ENCODE measurements at regions not wholly inside any gene's neighbourhood (a gene's known extent, or its start where the extent isn't known, plus 50 kb on each side); places are given as distances from the start of the nearest gene placed in this dataset.

GRCh38 chr1:57612833-57613232 is 189.0 kb upstream of the DAB1 start:
- Histone ChIP-seq H3K79me2 (ENCODE audit: control insufficient read depth, insufficient read depth, low read length) (no peaks in the 10 kb centered on the region), H4K20me1 (ENCODE audit: control insufficient read depth, extremely low read depth, insufficient read depth, low read length) (no peaks in the 10 kb centered on the region), H3K36me3 (ENCODE audit: control insufficient read depth, insufficient read depth, low read length) (no peaks in the 10 kb centered on the region), H2AFZ (ENCODE audit: low read length) (no peak overlapping the region), H3K27ac (ENCODE audit: insufficient read depth, low read length) (no peak overlapping the region), H3K27me3 (ENCODE audit: control insufficient read depth, insufficient read depth, low read length) (no peaks in the 10 kb centered on the region), H3K4me1 (ENCODE audit: control insufficient read depth, extremely low read depth, insufficient read depth, low read length) (no peaks in the 10 kb centered on the region), H3K9me3 (ENCODE audit: control insufficient read depth, insufficient read depth, low read depth, low read length) (no peaks in the 10 kb centered on the region), H3K4me2 (ENCODE audit: extremely low read depth, insufficient read depth, low read length) (no peak overlapping the region), H3K4me3 (replicated peaks in 1 of 4; ENCODE audit: control extremely low read depth in 1 of 4, insufficient read depth in 1 of 4, low read depth in 3 of 4, low read length in 4 of 4) (no peak overlapping the region), H3K9ac (ENCODE audit: insufficient read depth, low read length) (no peak overlapping the region)
- DNase-seq (ENCODE audit: low read depth in 2 of 2): no peak
- no peak for TF ChIP-seq CTCF (conservative IDR thresholded peaks at IDR 0.05 in 1 of 2, IDR thresholded peaks at IDR 0.05 in 1 of 2; ENCODE audit: low read depth in 1 of 2, low read length in 2 of 2)
- no peak for TF ChIP-seq EZH2 (IDR thresholded peaks at IDR 0.05; ENCODE audit: low read length, missing control alignments)

- no peak overlapping the region for H3K4me2 ChIP-seq (ENCODE audit: extremely low read depth, insufficient read depth, low read length)
- H3K4me3 ChIP-seq (replicated peaks in 1 of 4; ENCODE audit: control extremely low read depth in 1 of 4, insufficient read depth in 1 of 4, low read depth in 3 of 4, low read length in 4 of 4): no peak overlapping the region
- H3K36me3 ChIP-seq (ENCODE audit: control insufficient read depth, insufficient read depth, low read length): no peaks in the 10 kb centered on the region
- no peaks in the 10 kb centered on the region for H3K27me3 ChIP-seq (ENCODE audit: control insufficient read depth, insufficient read depth, low read length)
- H3K27ac ChIP-seq (ENCODE audit: insufficient read depth, low read length): no peak overlapping the region
- no peak for TF ChIP-seq EZH2 (IDR thresholded peaks at IDR 0.05; ENCODE audit: low read length, missing control alignments)
- no peak for TF ChIP-seq CTCF (conservative IDR thresholded peaks at IDR 0.05 in 1 of 2, IDR thresholded peaks at IDR 0.05 in 1 of 2; ENCODE audit: low read depth in 1 of 2, low read length in 2 of 2)
- H3K9ac ChIP-seq (ENCODE audit: insufficient read depth, low read length): no peak overlapping the region
- H3K79me2 ChIP-seq (ENCODE audit: control insufficient read depth, insufficient read depth, low read length): no peaks in the 10 kb centered on the region
- no peaks in the 10 kb centered on the region for H3K9me3 ChIP-seq (ENCODE audit: control insufficient read depth, insufficient read depth, low read depth, low read length)
- H2AFZ ChIP-seq (ENCODE audit: low read length): no peak overlapping the region
- no peaks in the 10 kb centered on the region for H3K4me1 ChIP-seq (ENCODE audit: control insufficient read depth, extremely low read depth, insufficient read depth, low read length)
- no peak for DNase-seq (ENCODE audit: low read depth in 2 of 2)
- H4K20me1 ChIP-seq (ENCODE audit: control insufficient read depth, extremely low read depth, insufficient read depth, low read length): no peaks in the 10 kb centered on the region
These were observed 182.1 kb upstream of the DAB1 start for GRCh38 chr1:57605933-57606332.

- no peaks in the 10 kb centered on the region for H3K27me3 ChIP-seq (ENCODE audit: control insufficient read depth, insufficient read depth, low read length)
- H3K27ac ChIP-seq (ENCODE audit: insufficient read depth, low read length): no peak overlapping the region
- no peaks in the 10 kb centered on the region for H3K9me3 ChIP-seq (ENCODE audit: control insufficient read depth, insufficient read depth, low read depth, low read length)
- no peak overlapping the region for H3K4me2 ChIP-seq (ENCODE audit: extremely low read depth, insufficient read depth, low read length)
- no peaks in the 10 kb centered on the region for H4K20me1 ChIP-seq (ENCODE audit: control insufficient read depth, extremely low read depth, insufficient read depth, low read length)
- H3K79me2 ChIP-seq (ENCODE audit: control insufficient read depth, insufficient read depth, low read length): no peaks in the 10 kb centered on the region
- no peak overlapping the region for H3K9ac ChIP-seq (ENCODE audit: insufficient read depth, low read length)
- H2AFZ ChIP-seq (ENCODE audit: low read length): no peak overlapping the region
- H3K4me3 ChIP-seq (replicated peaks in 1 of 4; ENCODE audit: control extremely low read depth in 1 of 4, insufficient read depth in 1 of 4, low read depth in 3 of 4, low read length in 4 of 4): no peak overlapping the region
- H3K4me1 ChIP-seq (ENCODE audit: control insufficient read depth, extremely low read depth, insufficient read depth, low read length): no peaks in the 10 kb centered on the region
- no peaks in the 10 kb centered on the region for H3K36me3 ChIP-seq (ENCODE audit: control insufficient read depth, insufficient read depth, low read length)
- no peak for DNase-seq (ENCODE audit: low read depth in 2 of 2)
- TF ChIP-seq EZH2 (IDR thresholded peaks at IDR 0.05; ENCODE audit: low read length, missing control alignments): no peak
- TF ChIP-seq CTCF (conservative IDR thresholded peaks at IDR 0.05 in 1 of 2, IDR thresholded peaks at IDR 0.05 in 1 of 2; ENCODE audit: low read depth in 1 of 2, low read length in 2 of 2): no peak
These were observed 179.8 kb upstream of the DAB1 start for GRCh38 chr1:57603696-57604095.
